ENCODE measurements at regions not wholly inside any gene's neighbourhood (a gene's known extent, or its start where the extent isn't known, plus 50 kb on each side); places are given as distances from the start of the nearest gene placed in this dataset.

- DNase-seq, result no peak
These were observed 487.4 kb downstream of the ZNF608 start for GRCh38 chr5:124259017-124259416.

- DNase-seq, result no peak
These were observed 489.4 kb downstream of the ZNF608 start for GRCh38 chr5:124257048-124257447.

GRCh38 chr5:124253203-124253810 is 493.1 kb downstream of the ZNF608 start:
- no peak for DNase-seq

- DNase-seq, result no peak
These were observed 493.7 kb downstream of the ZNF608 start for GRCh38 chr5:124252747-124253146.

GRCh38 chr5:124252191-124252638 is 494.2 kb downstream of the ZNF608 start:
- no peak for DNase-seq

GRCh38 chr5:124245276-124245675 is 501.2 kb downstream of the ZNF608 start:
- no peak for DNase-seq

GRCh38 chr5:124240732-124241131 is 505.7 kb downstream of the ZNF608 start:
- no peak for DNase-seq

- no peak for DNase-seq
These were observed 506.9 kb downstream of the ZNF608 start for GRCh38 chr5:124239572-124239971.

GRCh38 chr5:124238350-124238749 is 508.1 kb downstream of the ZNF608 start:
- DNase-seq, result no peak

GRCh38 chr5:124237206-124237695 is 509.2 kb downstream of the ZNF608 start:
- DNase-seq, result no peak

- DNase-seq, result no peak
These were observed 509.9 kb downstream of the ZNF608 start for GRCh38 chr5:124236361-124237205.

- no peak for DNase-seq
These were observed 510.9 kb downstream of the ZNF608 start for GRCh38 chr5:124235576-124235975.

- DNase-seq, result no peak
These were observed 511.5 kb downstream of the ZNF608 start for GRCh38 chr5:124234770-124235562.

- DNase-seq, result no peak
These were observed 512.2 kb downstream of the ZNF608 start for GRCh38 chr5:124234022-124234769.

- DNase-seq, result no peak
These were observed 513.9 kb downstream of the ZNF608 start for GRCh38 chr5:124232515-124232914.

- DNase-seq, result no peak
These were observed 514.6 kb downstream of the ZNF608 start for GRCh38 chr5:124231802-124232201.

- no peak for DNase-seq
These were observed 515.2 kb downstream of the ZNF608 start for GRCh38 chr5:124231230-124231629.

GRCh38 chr5:124230456-124230855 is 516.0 kb downstream of the ZNF608 start:
- no peak for DNase-seq

- no peak for DNase-seq
These were observed 517.1 kb downstream of the ZNF608 start for GRCh38 chr5:124229352-124229751.

- no peak for DNase-seq
These were observed 518.5 kb downstream of the ZNF608 start for GRCh38 chr5:124227914-124228313.

GRCh38 chr5:124220418-124220817 is 526.0 kb downstream of the ZNF608 start:
- no peak for DNase-seq

- no peak for DNase-seq
These were observed 533.5 kb downstream of the ZNF608 start for GRCh38 chr5:124212934-124213333.
